ENCODE measurements at regions not wholly inside any gene's neighbourhood (a gene's known extent, or its start where the extent isn't known, plus 50 kb on each side); places are given as distances from the start of the nearest gene placed in this dataset.

- TF ChIP-seq POU6F1 (CRISPR knock-in tag; IDR thresholded peaks at IDR 0.05; ENCODE audit: borderline replicate concordance, low read depth) (no peak), RARB (CRISPR knock-in tag; IDR thresholded peaks at IDR 0.05) (no peak), GLIS3 (CRISPR knock-in tag; IDR thresholded peaks at IDR 0.05) (no peak), PATZ1 (CRISPR knock-in tag; IDR thresholded peaks at IDR 0.05; ENCODE audit: borderline replicate concordance) (no peak)
Measured at GRCh38 chr7:101717628-101718357, 88.7 kb upstream of the MYL10 start (continued).

- peak; percentile 26 for ATAC-seq
- TF ChIP-seq ZNF8 (CRISPR knock-in tag; IDR thresholded peaks at IDR 0.05) (no peak), POU6F1 (CRISPR knock-in tag; IDR thresholded peaks at IDR 0.05; ENCODE audit: borderline replicate concordance, low read depth) (no peak), ZC3H10 (CRISPR knock-in tag; IDR thresholded peaks at IDR 0.05) (no peak), TOX (CRISPR knock-in tag; IDR thresholded peaks at IDR 0.05; ENCODE audit: borderline replicate concordance) (no peak), CREB5 (CRISPR knock-in tag; IDR thresholded peaks at IDR 0.05; ENCODE audit: low read depth) (no peak), CSRNP3 (CRISPR knock-in tag; IDR thresholded peaks at IDR 0.05) (no peak), ISL1 (CRISPR knock-in tag; IDR thresholded peaks at IDR 0.05) (no peak), RARB (CRISPR knock-in tag; IDR thresholded peaks at IDR 0.05) (no peak), SNAI2 (CRISPR knock-in tag; IDR thresholded peaks at IDR 0.05) (no peak), OSR1 (CRISPR knock-in tag; IDR thresholded peaks at IDR 0.05) (no peak), BACH2 (CRISPR knock-in tag; IDR thresholded peaks at IDR 0.05; ENCODE audit: borderline replicate concordance) (no peak), ESRRG (CRISPR knock-in tag; IDR thresholded peaks at IDR 0.05) (no peak), PPARA (CRISPR knock-in tag; IDR thresholded peaks at IDR 0.05; ENCODE audit: borderline replicate concordance) (no peak), ZFP30 (CRISPR knock-in tag; IDR thresholded peaks at IDR 0.05) (no peak), TCF4 (CRISPR knock-in tag; IDR thresholded peaks at IDR 0.05; ENCODE audit: borderline replicate concordance) (no peak), GLIS3 (CRISPR knock-in tag; IDR thresholded peaks at IDR 0.05) (no peak)
Measured at GRCh38 chr7:101718363-101719122, 89.4 kb upstream of the MYL10 start.

GRCh38 chr7:101719123-101719470 is 90.0 kb upstream of the MYL10 start:
- ATAC-seq: no peak
- TF ChIP-seq ISL1 (CRISPR knock-in tag; IDR thresholded peaks at IDR 0.05): no peak
- no peak for TF ChIP-seq TOX (CRISPR knock-in tag; IDR thresholded peaks at IDR 0.05; ENCODE audit: borderline replicate concordance)
- TF ChIP-seq CREB5 (CRISPR knock-in tag; IDR thresholded peaks at IDR 0.05; ENCODE audit: low read depth): no peak
- no peak for TF ChIP-seq ZNF8 (CRISPR knock-in tag; IDR thresholded peaks at IDR 0.05)
- TF ChIP-seq PPARA (CRISPR knock-in tag; IDR thresholded peaks at IDR 0.05; ENCODE audit: borderline replicate concordance): no peak
- no peak for TF ChIP-seq TCF4 (CRISPR knock-in tag; IDR thresholded peaks at IDR 0.05; ENCODE audit: borderline replicate concordance)
- no peak for TF ChIP-seq ZFP30 (CRISPR knock-in tag; IDR thresholded peaks at IDR 0.05)
- TF ChIP-seq ZNF70 (CRISPR knock-in tag; IDR thresholded peaks at IDR 0.05): no peak
- no peak for TF ChIP-seq ESRRG (CRISPR knock-in tag; IDR thresholded peaks at IDR 0.05)
- TF ChIP-seq PATZ1 (CRISPR knock-in tag; IDR thresholded peaks at IDR 0.05; ENCODE audit: borderline replicate concordance): no peak
- TF ChIP-seq ZNF565 (CRISPR knock-in tag; conservative IDR thresholded peaks at IDR 0.05; ENCODE audit: low read depth): no peak
- no peak for TF ChIP-seq RARB (CRISPR knock-in tag; IDR thresholded peaks at IDR 0.05)
- no peak for TF ChIP-seq CSRNP3 (CRISPR knock-in tag; IDR thresholded peaks at IDR 0.05)
- no peak for TF ChIP-seq OSR1 (CRISPR knock-in tag; IDR thresholded peaks at IDR 0.05)
